K562 (cell line): ENCODE measurements at regions not wholly inside any gene's neighbourhood (a gene's known extent, or its start where the extent isn't known, plus 50 kb on each side); places are given as distances from the start of the nearest gene placed in this dataset.

Source experiments
- BRF2 ChIP-seq: IDR thresholded peaks from 3 replicates; pipeline ENCODE4 v1.6.1; 2011; ENCODE audit warnings: borderline replicate concordance, mild to moderate bottlenecking; ENCODE audit not compliant: insufficient read length, insufficient read depth
- CHD1 ChIP-seq: fragments of 200-600 bp; sonication (generic); IDR thresholded peaks from one replicate; pipeline ENCODE4 v1.6.1; 2012; ENCODE audit warnings: mild to moderate bottlenecking, moderate library complexity, low read length, inconsistent platforms
- FOXP1 ChIP-seq: sonication (generic); formaldehyde crosslinking; IDR thresholded peaks from 2 replicates; pipeline ENCODE4 v1.8.0; 2022; ENCODE audit warnings: mild to moderate bottlenecking, missing genetic modification reagents
- KLF16 ChIP-seq: IDR thresholded peaks from 2 replicates; pipeline ENCODE4 v1.6.1; 2016; ENCODE audit warnings: antibody characterized with exemption
- MXI1 ChIP-seq: IDR thresholded peaks from 2 replicates; pipeline ENCODE4 v1.6.1; 2011; ENCODE audit warnings: low read depth, mild to moderate bottlenecking, improper control_type of control experiment, low read length
- MYC ChIP-seq, 2 experiments: fragments of 250-450 bp in 1 of 2; sonication (Bioruptor Pico) in 1 of 2; IDR thresholded peaks; 2 replicates each; pipeline versions ENCODE4 v1.5.1 to v1.6.1; 2012 to 2021; ENCODE audit warnings: low read depth in 2 of 2, borderline replicate concordance in 1 of 2, improper control_type of control experiment in 1 of 2, low read length in 1 of 2, mild to moderate bottlenecking in 1 of 2, moderate library complexity in 1 of 2
- POLR2A ChIP-seq: fragments of 450-650 bp; conservative IDR thresholded peaks from 2 replicates; pipeline ENCODE4 v1.6.1; 2016
- RCOR1 ChIP-seq, 2 experiments: IDR thresholded peaks; 2 replicates each; pipeline ENCODE4 v1.6.1; 2012; ENCODE audit warnings: low read depth in 2 of 2, low read length in 2 of 2, borderline replicate concordance in 1 of 2, improper control_type of control experiment in 1 of 2
- SIN3B ChIP-seq: fragments of 450-650 bp; IDR thresholded peaks from 2 replicates; pipeline ENCODE4 v1.6.1; 2017; ENCODE audit warnings: low read depth, mild to moderate bottlenecking, moderate library complexity
- SMAD2 ChIP-seq: fragments of 150-350 bp; IDR thresholded peaks from 2 replicates; pipeline ENCODE4 v1.6.1; 2014; ENCODE audit warnings: low read depth, mild to moderate bottlenecking, low read length
- TBL1XR1 ChIP-seq, 2 experiments: IDR thresholded peaks; 2 replicates each; pipeline ENCODE4 v1.6.1; 2012; ENCODE audit warnings: improper control_type of control experiment in 2 of 2, low read length in 2 of 2, mild to moderate bottlenecking in 1 of 2
- TF ChIP-seq, protein P1 (sequence below): fragments of 450-650 bp; IDR thresholded peaks from 2 replicates; pipeline ENCODE4 v1.6.1; 2016; ENCODE audit warnings: low read depth
- TF ChIP-seq, protein P2 (sequence below): fragments of 250-450 bp; sonication (Bioruptor Pico); IDR thresholded peaks from 2 replicates; pipeline ENCODE4 v1.5.0; 2020; ENCODE audit warnings: mild to moderate bottlenecking
- TF ChIP-seq, protein P3 (sequence below), 3 experiments: IDR thresholded peaks in 2 of 3; conservative IDR thresholded peaks in 1 of 3; 2 replicates each; pipeline ENCODE4 v1.5.1; 2011 to 2012; ENCODE audit warnings: low read length in 3 of 3, mild to moderate bottlenecking in 3 of 3, control low read depth in 2 of 3, improper control_type of control experiment in 1 of 3, inconsistent platforms in 1 of 3, low read depth in 1 of 3, mixed read lengths in 1 of 3, moderate library complexity in 1 of 3; ENCODE audit not compliant: insufficient read depth in 2 of 3

DNA sequence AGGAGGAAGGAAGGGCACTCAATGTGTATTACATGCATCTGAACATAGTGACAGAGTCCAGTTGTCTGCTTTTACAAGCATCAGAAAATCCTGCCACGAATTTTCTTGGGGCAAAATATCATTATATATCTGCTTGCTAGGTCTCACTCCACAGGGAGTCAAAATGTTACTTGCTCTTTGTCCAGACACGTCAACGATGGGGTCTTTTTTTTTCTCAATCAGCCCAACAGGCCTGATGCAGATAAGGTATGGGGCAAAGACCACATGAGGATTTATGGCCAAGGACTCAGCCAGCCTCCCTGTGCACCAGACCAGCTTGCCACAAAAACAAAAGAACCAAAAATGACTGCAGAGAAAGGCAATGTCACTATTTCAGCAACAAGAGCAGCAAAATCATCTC is 323.4 kb upstream of the PKDCC start:
- no peak for TF ChIP-seq MXI1
- no peak for TF ChIP-seq RCOR1 (IDR thresholded peaks at IDR 0.05; ENCODE audit: borderline replicate concordance in 1 of 2, low read depth in 2 of 2, low read length in 2 of 2)
- no peak for TF ChIP-seq BRF2
- TF ChIP-seq SMAD2, result no peak
- no peak for TF ChIP-seq MYC (IDR thresholded peaks at IDR 0.05; ENCODE audit: low read depth, low read length)
- no peak for TF ChIP-seq MYC (CRISPR knock-in tag; IDR thresholded peaks at IDR 0.05; ENCODE audit: borderline replicate concordance, low read depth)
- TF ChIP-seq TBL1XR1 (IDR thresholded peaks at IDR 0.05; ENCODE audit: low read length in 2 of 2), result no peak
- TF ChIP-seq, protein P1, sequence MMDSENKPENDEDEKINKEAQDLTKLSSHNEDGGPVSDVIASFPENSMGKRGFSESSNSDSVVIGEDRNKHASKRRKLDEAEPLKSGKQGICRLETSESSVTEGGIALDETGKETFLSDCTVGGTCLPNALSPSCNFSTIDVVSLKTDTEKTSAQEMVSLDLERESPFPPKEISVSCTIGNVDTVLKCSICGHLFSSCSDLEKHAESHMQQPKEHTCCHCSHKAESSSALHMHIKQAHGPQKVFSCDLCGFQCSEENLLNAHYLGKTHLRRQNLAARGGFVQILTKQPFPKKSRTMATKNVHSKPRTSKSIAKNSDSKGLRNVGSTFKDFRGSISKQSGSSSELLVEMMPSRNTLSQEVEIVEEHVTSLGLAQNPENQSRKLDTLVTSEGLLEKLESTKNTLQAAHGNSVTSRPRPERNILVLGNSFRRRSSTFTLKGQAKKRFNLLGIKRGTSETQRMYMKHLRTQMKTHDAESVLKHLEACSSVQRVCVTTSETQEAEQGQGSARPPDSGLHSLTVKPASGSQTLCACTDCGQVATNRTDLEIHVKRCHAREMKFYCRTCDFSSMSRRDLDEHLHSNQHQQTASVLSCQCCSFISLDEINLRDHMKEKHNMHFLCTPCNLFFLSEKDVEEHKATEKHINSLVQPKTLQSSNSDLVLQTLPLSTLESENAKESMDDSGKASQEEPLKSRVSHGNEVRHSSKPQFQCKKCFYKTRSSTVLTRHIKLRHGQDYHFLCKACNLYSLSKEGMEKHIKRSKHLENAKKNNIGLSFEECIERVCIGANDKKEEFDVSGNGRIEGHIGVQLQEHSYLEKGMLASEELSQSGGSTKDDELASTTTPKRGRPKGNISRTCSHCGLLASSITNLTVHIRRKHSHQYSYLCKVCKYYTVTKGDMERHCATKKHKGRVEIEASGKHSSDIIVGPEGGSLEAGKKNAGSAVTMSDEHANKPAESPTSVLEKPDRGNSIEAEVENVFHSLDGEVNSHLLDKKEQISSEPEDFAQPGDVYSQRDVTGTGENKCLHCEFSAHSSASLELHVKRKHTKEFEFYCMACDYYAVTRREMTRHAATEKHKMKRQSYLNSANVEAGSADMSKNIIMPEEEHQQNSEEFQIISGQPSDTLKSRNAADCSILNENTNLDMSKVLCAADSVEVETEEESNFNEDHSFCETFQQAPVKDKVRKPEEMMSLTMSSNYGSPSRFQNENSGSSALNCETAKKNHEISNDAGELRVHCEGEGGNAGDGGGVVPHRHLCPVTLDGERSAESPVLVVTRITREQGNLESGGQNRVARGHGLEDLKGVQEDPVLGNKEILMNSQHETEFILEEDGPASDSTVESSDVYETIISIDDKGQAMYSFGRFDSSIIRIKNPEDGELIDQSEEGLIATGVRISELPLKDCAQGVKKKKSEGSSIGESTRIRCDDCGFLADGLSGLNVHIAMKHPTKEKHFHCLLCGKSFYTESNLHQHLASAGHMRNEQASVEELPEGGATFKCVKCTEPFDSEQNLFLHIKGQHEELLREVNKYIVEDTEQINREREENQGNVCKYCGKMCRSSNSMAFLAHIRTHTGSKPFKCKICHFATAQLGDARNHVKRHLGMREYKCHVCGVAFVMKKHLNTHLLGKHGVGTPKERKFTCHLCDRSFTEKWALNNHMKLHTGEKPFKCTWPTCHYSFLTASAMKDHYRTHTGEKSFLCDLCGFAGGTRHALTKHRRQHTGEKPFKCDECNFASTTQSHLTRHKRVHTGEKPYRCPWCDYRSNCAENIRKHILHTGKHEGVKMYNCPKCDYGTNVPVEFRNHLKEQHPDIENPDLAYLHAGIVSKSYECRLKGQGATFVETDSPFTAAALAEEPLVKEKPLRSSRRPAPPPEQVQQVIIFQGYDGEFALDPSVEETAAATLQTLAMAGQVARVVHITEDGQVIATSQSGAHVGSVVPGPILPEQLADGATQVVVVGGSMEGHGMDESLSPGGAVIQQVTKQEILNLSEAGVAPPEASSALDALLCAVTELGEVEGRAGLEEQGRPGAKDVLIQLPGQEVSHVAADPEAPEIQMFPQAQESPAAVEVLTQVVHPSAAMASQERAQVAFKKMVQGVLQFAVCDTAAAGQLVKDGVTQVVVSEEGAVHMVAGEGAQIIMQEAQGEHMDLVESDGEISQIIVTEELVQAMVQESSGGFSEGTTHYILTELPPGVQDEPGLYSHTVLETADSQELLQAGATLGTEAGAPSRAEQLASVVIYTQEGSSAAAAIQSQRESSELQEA, result no peak
- TF ChIP-seq POLR2A, result no peak
- TF ChIP-seq SIN3B, result no peak
- no peak for TF ChIP-seq KLF16
- no peak for TF ChIP-seq CHD1
- TF ChIP-seq, protein P2, sequence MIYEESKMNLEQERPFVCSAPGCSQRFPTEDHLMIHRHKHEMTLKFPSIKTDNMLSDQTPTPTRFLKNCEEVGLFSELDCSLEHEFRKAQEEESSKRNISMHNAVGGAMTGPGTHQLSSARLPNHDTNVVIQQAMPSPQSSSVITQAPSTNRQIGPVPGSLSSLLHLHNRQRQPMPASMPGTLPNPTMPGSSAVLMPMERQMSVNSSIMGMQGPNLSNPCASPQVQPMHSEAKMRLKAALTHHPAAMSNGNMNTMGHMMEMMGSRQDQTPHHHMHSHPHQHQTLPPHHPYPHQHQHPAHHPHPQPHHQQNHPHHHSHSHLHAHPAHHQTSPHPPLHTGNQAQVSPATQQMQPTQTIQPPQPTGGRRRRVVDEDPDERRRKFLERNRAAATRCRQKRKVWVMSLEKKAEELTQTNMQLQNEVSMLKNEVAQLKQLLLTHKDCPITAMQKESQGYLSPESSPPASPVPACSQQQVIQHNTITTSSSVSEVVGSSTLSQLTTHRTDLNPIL (CRISPR knock-in tag), result no peak
- TF ChIP-seq, protein P3, sequence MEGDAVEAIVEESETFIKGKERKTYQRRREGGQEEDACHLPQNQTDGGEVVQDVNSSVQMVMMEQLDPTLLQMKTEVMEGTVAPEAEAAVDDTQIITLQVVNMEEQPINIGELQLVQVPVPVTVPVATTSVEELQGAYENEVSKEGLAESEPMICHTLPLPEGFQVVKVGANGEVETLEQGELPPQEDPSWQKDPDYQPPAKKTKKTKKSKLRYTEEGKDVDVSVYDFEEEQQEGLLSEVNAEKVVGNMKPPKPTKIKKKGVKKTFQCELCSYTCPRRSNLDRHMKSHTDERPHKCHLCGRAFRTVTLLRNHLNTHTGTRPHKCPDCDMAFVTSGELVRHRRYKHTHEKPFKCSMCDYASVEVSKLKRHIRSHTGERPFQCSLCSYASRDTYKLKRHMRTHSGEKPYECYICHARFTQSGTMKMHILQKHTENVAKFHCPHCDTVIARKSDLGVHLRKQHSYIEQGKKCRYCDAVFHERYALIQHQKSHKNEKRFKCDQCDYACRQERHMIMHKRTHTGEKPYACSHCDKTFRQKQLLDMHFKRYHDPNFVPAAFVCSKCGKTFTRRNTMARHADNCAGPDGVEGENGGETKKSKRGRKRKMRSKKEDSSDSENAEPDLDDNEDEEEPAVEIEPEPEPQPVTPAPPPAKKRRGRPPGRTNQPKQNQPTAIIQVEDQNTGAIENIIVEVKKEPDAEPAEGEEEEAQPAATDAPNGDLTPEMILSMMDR (IDR thresholded peaks at IDR 0.05 in 2 of 3, conservative IDR thresholded peaks at IDR 0.05 in 1 of 3; ENCODE audit: insufficient read depth in 2 of 3, low read depth in 1 of 3, low read length in 3 of 3), result no peak
- TF ChIP-seq FOXP1 (CRISPR knock-in tag), result no peak
